ENCODE measurements at regions not wholly inside any gene's neighbourhood (a gene's known extent, or its start where the extent isn't known, plus 50 kb on each side); places are given as distances from the start of the nearest gene placed in this dataset.

DNA sequence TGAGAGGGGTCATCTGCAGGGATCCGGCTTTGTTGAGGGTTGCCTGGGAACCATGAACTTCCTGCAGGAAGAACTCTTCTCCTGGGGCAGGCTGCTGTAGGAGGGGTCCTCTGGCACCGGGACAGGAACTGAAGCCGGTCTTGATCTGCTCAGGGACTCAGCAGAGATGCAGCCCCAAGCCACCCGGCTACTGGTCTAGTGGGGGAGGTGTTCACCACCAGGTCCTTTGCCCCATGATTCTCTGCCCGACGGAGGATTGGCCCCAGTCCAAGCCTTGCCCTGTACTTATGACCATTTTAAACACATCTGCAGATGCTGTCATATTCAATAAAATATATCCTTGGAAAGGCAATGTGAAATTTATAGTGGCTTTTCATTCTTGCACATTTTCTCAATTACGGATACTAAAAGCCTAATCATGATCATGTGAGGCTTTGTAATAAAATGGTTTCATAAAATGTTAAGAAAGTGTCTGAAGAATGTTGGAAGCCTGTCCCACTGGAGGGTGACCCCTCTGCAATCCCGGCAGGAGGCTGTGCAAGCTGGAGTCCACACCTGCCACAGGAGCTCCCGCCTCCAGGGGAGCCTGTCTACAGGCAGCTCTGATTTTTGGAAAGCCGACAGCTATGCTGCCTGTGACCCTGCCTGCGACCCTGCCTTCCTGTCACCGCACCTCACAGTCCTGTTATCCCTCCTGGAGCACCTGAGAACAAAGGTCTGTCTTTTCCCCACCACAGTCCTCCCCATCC, 98.8 kb upstream of the TAF1B start:
- no peaks in the 10 kb centered on the region for H3K9me3 ChIP-seq (ENCODE audit: low read length)
- DNase-seq (no peak), ATAC-seq (no peak)
- no peaks in the 10 kb centered on the region for H4K20me1 ChIP-seq (ENCODE audit: low read length)
- POLR2A ChIA-PET (ENCODE audit: unreplicated experiment) = interaction anchor here (0.6 kb wide), 1 partner anchor 190 kb away, joined by 3 read pairs; no protein-coding TSS in a partner anchor
- no peaks in the 10 kb centered on the region for H3F3A ChIP-seq (ENCODE audit: low read length, unreplicated experiment)
- TF ChIP-seq EZH2phosphoT487 (IDR thresholded peaks at IDR 0.05; ENCODE audit: borderline replicate concordance, low read length) (no peak), EZH2 (IDR thresholded peaks at IDR 0.05; ENCODE audit: low read length, unreplicated experiment) (no peak)
- TF ChIP-seq, protein P1, sequence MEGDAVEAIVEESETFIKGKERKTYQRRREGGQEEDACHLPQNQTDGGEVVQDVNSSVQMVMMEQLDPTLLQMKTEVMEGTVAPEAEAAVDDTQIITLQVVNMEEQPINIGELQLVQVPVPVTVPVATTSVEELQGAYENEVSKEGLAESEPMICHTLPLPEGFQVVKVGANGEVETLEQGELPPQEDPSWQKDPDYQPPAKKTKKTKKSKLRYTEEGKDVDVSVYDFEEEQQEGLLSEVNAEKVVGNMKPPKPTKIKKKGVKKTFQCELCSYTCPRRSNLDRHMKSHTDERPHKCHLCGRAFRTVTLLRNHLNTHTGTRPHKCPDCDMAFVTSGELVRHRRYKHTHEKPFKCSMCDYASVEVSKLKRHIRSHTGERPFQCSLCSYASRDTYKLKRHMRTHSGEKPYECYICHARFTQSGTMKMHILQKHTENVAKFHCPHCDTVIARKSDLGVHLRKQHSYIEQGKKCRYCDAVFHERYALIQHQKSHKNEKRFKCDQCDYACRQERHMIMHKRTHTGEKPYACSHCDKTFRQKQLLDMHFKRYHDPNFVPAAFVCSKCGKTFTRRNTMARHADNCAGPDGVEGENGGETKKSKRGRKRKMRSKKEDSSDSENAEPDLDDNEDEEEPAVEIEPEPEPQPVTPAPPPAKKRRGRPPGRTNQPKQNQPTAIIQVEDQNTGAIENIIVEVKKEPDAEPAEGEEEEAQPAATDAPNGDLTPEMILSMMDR (conservative IDR thresholded peaks at IDR 0.05; ENCODE audit: low read depth, low read length) = no peak
- no peak overlapping the region for H2AFZ ChIP-seq (ENCODE audit: low read length)
- no peak overlapping the region for H3K9ac ChIP-seq (ENCODE audit: low read length)
- no peak overlapping the region for H3K4me2 ChIP-seq (ENCODE audit: low read length)
- H3K4me3 ChIP-seq (ENCODE audit: low read length) = no peak overlapping the region
- intact Hi-C loops (cut with micrococcal nuclease) = no loop called here
- CTCF ChIA-PET = no interaction called here
- H3K9me2 ChIP-seq (replicated peaks; ENCODE audit: low read length) = no peaks in the 10 kb centered on the region
- H3K27ac ChIP-seq (ENCODE audit: low read length) = no peak overlapping the region
- H3K4me1 ChIP-seq (ENCODE audit: insufficient read depth, low read length) = peaks cover 12% of the 10 kb centered on the region
- H3K27me3 ChIP-seq (ENCODE audit: low read length) = no peaks in the 10 kb centered on the region
- H3K79me2 ChIP-seq (ENCODE audit: low read length) = no peaks in the 10 kb centered on the region
- BruUV-seq (replicated peaks) = no TSS peak
- H3K36me3 ChIP-seq (ENCODE audit: low read depth, low read length) = no peaks in the 10 kb centered on the region

DNA sequence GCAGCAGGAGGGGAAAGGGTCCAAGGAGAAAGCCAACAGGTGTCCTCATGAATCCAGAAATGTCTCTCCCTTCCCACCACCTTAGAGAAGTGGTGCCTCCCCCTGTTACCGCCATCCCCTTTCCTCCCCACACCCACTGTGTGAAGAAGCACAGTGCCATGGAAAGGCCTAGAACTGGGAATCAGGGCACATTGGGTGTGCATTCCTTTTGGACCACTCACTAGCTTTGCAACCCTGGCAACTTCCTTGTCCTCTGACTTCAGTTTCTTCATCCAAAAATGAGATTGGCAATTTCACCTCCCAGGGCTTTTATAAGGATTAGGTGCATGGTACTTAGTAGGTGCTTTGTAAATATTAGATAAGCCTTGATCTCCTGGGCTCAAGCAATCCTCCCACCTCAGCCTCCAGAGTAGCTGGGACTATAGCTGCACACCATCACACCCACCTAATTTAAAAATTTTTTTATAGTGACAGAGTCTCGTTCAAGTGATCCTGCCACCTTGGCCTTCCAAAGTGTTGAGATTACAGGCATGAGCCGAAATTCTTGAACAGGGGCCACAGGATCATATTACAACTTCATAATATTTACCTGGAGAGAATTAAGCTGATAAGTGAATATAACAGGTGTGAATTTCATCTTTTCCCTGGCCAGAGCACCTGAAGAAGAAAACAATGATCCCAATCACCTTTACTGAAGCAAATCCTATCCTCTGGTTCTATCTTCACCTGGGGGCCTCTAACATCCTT, 97.9 kb upstream of the TAF1B start:
- no peaks in the 10 kb centered on the region for H3K9me3 ChIP-seq (ENCODE audit: low read length)
- H4K20me1 ChIP-seq (ENCODE audit: low read length) = no peaks in the 10 kb centered on the region
- no peak overlapping the region for H2AFZ ChIP-seq (ENCODE audit: low read length)
- ATAC-seq = no peak
- peaks cover 12% of the 10 kb centered on the region for H3K4me1 ChIP-seq (ENCODE audit: insufficient read depth, low read length)
- no peak overlapping the region for H3K4me3 ChIP-seq (ENCODE audit: low read length)
- DNase-seq = peak; percentile 14
- H3K36me3 ChIP-seq (ENCODE audit: low read depth, low read length) = no peaks in the 10 kb centered on the region
- no peaks in the 10 kb centered on the region for H3K9me2 ChIP-seq (replicated peaks; ENCODE audit: low read length)
- no peak overlapping the region for H3K4me2 ChIP-seq (ENCODE audit: low read length)
- ChIA-PET POLR2A (ENCODE audit: unreplicated experiment) (no interaction called here), CTCF (no interaction called here)
- H3K27me3 ChIP-seq (ENCODE audit: low read length) = no peaks in the 10 kb centered on the region
- no peak overlapping the region for H3K27ac ChIP-seq (ENCODE audit: low read length)
- no peaks in the 10 kb centered on the region for H3F3A ChIP-seq (ENCODE audit: low read length, unreplicated experiment)
- no TSS peak for BruUV-seq (replicated peaks)
- no peak overlapping the region for H3K9ac ChIP-seq (ENCODE audit: low read length)
- no peak for TF ChIP-seq EZH2phosphoT487 (IDR thresholded peaks at IDR 0.05; ENCODE audit: borderline replicate concordance, low read length)
- no peak for TF ChIP-seq EZH2 (IDR thresholded peaks at IDR 0.05; ENCODE audit: low read length, unreplicated experiment)
- TF ChIP-seq, protein P1 (conservative IDR thresholded peaks at IDR 0.05; ENCODE audit: low read depth, low read length) = no peak
- intact Hi-C loops (cut with micrococcal nuclease) = no loop called here
- H3K79me2 ChIP-seq (ENCODE audit: low read length) = no peaks in the 10 kb centered on the region

DNA sequence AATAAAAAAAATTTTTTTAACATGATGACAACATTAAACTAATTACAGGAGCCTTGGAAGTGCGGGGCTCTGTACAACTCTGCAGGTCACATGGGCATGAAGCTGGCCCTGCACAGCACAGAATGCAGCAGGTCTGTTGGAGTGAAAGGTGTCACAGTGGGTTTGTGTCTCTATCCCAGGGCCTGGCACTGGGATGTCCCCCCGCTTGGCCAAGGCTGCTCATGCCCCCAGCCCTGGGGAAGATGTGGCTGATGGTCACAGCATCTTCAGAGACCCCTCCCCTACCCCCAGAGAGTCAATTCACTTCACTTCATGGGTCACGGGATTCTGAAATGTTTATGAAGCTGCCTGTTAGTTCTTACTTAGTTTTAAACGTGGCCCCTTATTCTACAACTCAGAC, 95.9 kb upstream of the TAF1B start:
- POLR2A ChIA-PET (ENCODE audit: unreplicated experiment) = interaction anchor here (0.6 kb wide), 1 partner anchor 117 kb away, joined by 3 read pairs; no protein-coding TSS in a partner anchor
- no peaks in the 10 kb centered on the region for H3K9me2 ChIP-seq (replicated peaks; ENCODE audit: low read length)
- no peaks in the 10 kb centered on the region for H4K20me1 ChIP-seq (ENCODE audit: low read length)
- no peak overlapping the region for H3K4me3 ChIP-seq (ENCODE audit: low read length)
- no TSS peak for BruUV-seq (replicated peaks)
- CTCF ChIA-PET = no interaction called here
- DNase-seq (no peak), ATAC-seq (no peak)
- H3K9ac ChIP-seq (ENCODE audit: low read length) = no peak overlapping the region
- H3K27me3 ChIP-seq (ENCODE audit: low read length) = no peaks in the 10 kb centered on the region
- H3F3A ChIP-seq (ENCODE audit: low read length, unreplicated experiment) = no peaks in the 10 kb centered on the region
- no peaks in the 10 kb centered on the region for H3K9me3 ChIP-seq (ENCODE audit: low read length)
- peaks cover 22% of the 10 kb centered on the region for H3K4me1 ChIP-seq (ENCODE audit: insufficient read depth, low read length)
- no peak overlapping the region for H3K4me2 ChIP-seq (ENCODE audit: low read length)
- H3K27ac ChIP-seq (ENCODE audit: low read length) = no peak overlapping the region
- intact Hi-C loops (cut with micrococcal nuclease) = no loop called here
- no peak overlapping the region for H2AFZ ChIP-seq (ENCODE audit: low read length)
- no peak for TF ChIP-seq EZH2phosphoT487 (IDR thresholded peaks at IDR 0.05; ENCODE audit: borderline replicate concordance, low read length)
- TF ChIP-seq, protein P1 (conservative IDR thresholded peaks at IDR 0.05; ENCODE audit: low read depth, low read length) = no peak
- TF ChIP-seq EZH2 (IDR thresholded peaks at IDR 0.05; ENCODE audit: low read length, unreplicated experiment) = no peak
- H3K79me2 ChIP-seq (ENCODE audit: low read length) = no peaks in the 10 kb centered on the region
- H3K36me3 ChIP-seq (ENCODE audit: low read depth, low read length) = no peaks in the 10 kb centered on the region
